ENCODE measurements at regions not wholly inside any gene's neighbourhood (a gene's known extent, or its start where the extent isn't known, plus 50 kb on each side); places are given as distances from the start of the nearest gene placed in this dataset.

DNA sequence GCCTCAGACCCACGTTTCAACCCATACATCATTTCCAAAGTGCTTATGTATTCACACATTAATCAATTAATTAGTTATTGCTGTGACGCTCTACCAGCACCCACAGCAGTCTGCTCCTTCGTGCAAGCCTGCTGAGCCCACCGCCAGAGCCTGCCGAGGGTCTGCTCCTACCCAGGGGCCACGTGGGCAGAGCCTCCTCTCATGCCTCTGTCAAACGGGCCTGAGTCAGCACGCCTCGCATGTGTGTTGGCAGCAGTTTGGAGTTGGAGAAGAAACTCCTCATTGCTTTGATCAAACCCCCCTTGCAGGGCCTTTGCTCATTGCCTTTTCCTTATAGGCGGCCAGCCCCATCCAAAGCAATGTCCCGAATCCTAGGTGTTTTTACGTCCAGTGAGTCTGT is 256.2 kb upstream of the IRX4 start:
- DNase-seq = no peak

GRCh38 chr5:2137444-2138050 is 254.8 kb upstream of the IRX4 start:
- DNase-seq = no peak

GRCh38 chr5:2136728-2137333 is 254.1 kb upstream of the IRX4 start:
- no peak for DNase-seq

GRCh38 chr5:2135833-2136232 is 253.1 kb upstream of the IRX4 start:
- DNase-seq = no peak

GRCh38 chr5:2135354-2135753 is 252.6 kb upstream of the IRX4 start:
- DNase-seq = no peak

DNA sequence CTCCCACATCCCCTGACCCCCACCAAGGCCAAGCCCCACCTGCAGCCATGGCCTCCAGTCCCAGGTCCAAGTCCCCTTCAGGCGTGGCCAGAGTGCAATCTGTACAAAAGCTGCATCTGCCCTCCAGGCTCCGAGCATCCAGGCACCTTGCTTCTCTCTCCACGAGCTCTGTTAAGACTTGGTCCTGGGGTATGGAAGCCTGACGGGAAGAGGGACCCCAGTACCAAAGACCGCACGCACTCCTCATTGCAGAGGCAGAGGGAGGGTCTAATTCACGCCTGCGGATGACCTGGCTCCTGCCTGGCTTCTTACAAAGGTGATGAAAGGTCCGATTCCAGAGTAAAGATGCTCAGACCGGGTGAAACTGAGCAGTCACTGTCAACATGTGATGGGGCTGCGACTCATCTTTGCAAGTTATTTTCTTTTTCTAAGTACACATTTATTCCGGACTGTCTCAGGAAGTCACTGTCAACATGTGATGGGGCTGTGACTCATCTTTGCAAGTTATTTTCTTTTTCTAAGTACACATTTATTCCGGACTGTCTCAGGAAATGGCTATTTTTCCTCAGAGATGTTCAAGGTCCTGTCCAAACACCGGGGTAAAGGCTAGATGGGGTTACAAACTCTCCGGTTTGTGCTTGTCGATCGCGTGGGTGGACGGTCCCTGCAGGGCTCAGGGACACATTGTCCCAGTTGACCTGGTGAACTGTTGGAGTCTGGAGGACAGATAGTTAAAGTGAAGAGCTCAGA is 252.0 kb upstream of the IRX4 start:
- no peak for DNase-seq

GRCh38 chr5:2133936-2134335 is 251.2 kb upstream of the IRX4 start:
- no peak for DNase-seq

DNA sequence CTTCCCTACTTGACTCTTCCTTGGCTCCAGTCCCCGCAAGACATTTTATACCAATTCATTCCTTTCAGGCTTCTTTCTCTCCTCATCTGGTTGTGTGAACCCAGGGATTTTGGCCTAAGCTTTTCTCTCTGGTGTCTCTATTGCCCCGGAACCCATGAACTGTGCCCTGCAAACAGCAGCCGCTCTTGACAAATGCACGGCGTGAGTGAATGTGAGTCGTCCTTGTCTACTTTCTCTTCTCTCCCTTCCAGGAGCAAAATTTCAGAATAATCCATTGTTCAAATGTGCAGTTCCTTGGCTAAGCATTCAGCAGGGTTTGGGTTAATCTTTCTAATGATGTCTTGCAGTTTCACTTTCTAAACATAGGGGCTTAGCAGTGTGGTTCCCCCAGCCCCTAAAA is 250.4 kb upstream of the IRX4 start:
- DNase-seq = no peak

DNA sequence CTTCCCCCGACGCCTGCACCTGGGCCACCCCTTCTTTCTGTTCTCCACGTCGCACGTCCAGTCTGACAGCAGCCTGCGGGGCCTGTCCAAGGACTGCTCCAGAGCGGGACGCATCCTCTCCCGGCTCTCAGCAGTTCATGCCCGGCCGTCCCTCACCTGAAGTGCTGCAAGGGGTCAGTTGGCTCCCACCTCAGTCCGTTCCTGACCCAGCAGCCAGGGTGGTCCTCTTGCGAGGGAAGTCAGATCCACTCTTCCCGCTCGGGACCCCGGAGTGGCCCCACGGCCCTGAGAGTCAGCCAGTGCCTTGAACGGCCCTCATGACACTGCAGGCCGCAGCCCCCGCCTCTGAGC is 249.7 kb upstream of the IRX4 start:
- DNase-seq = no peak

DNA sequence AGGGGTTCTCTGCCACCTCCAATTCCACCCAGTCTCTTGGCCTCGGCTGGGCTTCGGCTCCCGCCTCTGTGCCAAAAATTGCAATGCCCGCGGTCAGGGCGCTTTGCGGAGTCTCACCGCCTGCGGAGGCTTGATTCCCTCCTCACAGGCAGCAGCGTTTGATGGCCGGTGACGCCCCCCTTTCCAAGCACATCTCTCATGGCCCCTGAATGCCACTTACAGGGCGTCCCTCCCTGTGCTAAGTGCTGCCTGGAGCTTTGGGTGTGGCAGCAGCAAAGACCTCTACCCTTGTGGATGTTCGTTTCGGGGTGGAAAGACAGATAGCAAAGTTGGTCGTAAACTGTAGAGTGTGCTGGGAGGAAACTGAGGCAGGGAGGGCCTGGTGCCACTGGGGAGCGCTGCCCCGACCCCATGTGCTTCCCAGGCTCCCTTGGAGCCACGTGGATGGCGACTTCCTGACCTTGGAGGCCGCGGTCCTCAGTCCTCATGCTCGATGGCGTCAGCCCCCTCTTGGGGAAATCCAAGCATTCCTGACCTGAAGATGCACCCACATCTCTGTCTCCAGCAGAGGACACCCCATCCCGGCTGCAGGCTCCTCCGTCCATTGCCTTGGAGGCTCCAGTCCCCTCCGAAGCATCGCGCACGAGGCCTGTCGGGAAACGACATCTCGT is 249.2 kb upstream of the IRX4 start:
- no peak for DNase-seq

DNA sequence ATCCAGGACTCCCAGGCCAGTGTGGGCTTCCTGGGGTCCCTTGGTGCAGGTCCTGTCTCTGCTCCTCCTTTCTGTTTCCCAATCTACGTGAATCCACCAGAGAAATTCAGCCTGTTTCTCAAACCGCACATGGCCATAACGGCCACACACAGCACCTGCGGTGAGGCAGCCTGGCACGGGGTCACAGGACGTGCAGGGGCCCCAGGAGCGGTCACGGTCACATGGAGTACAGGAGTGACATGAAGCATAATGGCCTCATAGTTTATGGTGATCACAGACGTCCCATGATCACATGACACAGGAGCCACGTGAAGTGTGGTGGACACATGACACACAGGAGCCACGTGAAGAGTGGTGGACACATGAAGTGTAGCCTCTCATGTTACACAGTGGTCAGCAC is 248.5 kb upstream of the IRX4 start:
- DNase-seq = no peak

- no peak for DNase-seq
Measured at GRCh38 chr5:2130361-2130760, 247.6 kb upstream of the IRX4 start.

GRCh38 chr5:2129568-2130272 is 247.0 kb upstream of the IRX4 start:
- no peak for DNase-seq

DNA sequence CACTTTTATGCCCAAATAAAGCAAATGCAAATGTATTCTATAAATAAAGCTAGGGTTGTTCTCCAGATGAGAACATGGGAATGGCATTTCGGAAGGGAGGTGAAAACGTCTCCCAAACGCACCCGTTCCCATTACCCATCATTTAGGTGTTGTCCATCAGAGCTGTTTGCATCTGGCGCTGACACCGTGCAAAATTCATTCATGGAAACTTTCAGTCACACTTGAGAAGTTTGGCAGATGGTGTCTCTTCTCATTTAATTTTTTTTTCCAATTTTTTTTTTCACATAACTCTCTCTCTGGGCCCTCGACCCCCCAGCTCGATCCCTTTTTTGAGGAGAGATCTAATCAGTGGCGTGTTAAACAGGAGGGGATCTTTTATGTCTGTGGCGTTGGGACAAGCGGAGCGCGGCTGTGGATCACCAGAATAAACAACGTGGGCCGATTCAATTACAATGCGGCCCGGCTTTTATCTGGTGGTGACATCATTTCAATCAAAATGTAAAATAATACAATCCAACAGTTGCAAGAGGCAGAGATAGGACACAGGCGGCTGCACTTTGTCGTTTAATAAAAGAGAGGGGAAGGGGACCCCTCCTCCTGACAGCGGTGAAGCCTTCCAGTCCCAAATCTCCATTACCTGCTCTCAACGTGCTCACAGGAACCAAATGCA is 246.1 kb upstream of the IRX4 start:
- no peak for DNase-seq

DNA sequence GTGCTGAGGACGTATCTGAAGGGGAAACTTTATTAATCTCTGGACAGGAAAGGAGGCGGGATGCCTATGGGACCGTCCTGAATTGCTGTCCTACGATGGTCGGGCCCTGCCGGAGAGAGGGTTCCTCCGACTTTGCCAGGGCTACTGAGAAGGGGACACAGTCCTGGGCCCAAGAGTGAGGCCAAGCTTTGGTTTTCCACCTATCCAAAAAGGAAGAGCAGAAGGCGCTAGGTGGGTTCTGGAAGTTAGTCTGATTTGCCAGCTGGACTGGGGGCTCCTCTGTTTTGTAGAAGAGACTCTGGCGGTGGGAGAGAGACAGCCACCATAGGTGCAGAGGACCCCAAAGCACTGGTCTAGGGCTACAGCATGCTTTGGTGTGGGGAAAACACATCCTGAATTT is 243.8 kb upstream of the IRX4 start:
- no peak for DNase-seq

DNA sequence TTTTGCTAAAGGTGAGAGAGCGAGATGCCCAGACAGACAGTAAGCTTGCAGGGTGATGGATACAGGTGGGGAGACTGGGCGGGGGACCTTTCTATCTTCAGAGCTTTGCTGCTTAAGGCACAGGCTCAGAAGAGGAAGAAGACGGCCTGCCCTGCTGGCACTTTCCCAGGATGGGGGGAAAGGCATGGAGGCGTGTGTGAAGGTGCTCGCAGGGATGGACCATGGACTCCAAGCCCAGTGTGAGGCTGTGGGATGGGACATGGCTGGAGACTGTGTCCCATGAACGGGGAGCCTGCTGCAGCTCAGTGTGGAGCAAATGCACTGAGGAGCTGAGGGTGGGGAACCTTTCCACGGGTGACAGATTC is 243.2 kb upstream of the IRX4 start:
- no peak for DNase-seq

DNA sequence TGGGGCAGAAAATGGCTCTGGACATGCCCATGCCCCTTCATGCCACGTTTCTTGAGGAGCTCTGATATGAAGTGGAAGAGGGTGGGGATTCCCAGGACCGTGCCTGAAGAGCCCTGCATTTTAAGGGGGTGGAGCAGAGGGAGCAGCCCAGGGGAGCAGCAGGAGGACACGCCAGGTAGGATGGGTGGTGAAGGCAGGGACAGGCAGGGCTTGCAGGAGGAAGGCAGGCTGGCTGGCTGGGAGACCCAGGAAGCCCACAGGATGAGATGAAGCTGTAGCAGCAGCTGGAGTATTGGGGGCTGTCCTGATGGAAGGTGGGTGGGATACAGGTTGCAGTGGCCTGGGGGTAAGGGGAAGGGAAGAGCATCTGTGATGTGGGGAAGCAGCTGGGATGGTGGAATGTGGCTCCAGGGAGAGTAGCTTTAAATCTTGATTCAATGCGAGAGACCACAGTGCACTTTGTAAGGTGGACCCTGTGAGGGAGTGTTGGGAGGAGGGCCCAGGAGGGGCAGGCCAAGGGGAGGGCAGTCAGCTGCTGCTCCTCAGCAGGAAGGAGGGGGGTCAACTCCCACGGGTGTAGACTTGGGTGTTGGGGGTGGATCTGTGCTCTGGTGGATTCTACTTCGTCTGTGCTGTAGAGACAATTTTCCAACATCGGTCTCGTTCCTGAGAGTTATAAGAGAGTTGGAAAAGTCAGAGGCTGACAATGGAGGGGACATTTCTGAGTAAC is 242.6 kb upstream of the IRX4 start:
- no peak for DNase-seq

- DNase-seq = no peak
Measured at GRCh38 chr5:2124434-2125170, 241.9 kb upstream of the IRX4 start.

DNA sequence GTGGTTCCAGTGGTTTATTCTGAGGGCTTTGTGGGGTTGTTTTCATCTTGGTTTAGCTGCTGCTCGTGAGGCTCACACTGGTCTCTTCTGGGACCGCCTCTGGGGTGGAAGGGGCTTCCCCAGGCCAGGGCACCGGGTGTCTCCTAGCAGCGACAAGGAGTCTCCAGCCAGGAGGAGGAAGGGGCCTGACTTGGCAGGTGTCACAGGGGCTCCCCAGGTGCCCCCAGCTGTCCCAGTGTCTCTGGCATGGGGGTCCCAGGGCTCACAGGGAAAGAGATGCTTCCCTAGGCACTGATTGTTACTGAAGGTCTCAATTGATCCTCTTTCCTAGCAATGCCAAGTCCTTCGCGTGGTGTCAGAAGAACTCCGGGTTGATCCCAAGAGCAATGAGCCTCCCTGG is 241.1 kb upstream of the IRX4 start:
- DNase-seq = no peak

- no peak for DNase-seq
Measured at GRCh38 chr5:2120361-2120760, 237.6 kb upstream of the IRX4 start.

DNA sequence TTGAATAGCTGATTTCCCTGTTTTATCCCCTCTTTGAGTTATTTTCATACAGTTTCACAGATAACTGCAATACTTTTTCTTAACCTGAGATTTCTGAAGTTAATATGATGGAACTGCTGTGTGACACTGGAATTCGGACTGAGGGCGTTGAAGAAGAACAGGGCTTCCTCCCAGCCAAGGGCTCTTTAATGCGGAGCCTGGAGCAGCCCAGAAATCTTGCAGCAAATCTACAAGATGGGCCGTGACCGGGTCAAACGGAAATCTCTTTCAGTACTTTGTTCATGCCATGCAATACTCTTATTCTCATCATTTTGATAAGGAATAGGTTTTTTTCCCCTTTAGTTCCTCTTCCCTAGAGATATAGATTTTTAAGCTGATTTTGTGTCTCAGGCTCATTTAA is 236.8 kb upstream of the IRX4 start:
- no peak for DNase-seq

Data from NCI-H1417 (cell line).